ENCODE measurements at regions not wholly inside any gene's neighbourhood (a gene's known extent, or its start where the extent isn't known, plus 50 kb on each side); places are given as distances from the start of the nearest gene placed in this dataset.
"Not testable (repeated sequence)": the region's sequence is repeated elsewhere in the genome, so short reads cannot be mapped to it uniquely, and the experiment has no call there.

DNA sequence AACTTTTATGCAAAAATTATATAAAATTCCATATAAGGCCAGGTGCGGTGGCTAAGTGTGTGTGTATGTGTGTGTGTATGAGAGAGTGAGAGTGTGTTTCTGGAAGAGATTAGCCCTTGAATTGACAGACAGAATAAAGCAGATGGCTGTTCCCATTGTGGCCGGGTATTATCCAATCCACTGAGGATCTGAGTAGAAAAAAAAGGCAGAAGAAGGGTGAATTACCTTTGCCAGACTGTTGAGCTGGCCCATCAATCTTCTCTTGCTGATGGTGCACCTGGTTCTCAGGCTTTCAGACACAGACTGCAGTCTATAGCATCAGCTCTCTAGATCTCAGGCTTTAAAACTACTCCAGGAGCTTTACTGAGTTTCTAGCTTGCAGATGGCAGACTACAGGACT is 92.2 kb upstream of the SLIT2 start:
- intact Hi-C loops (cut with micrococcal nuclease; ENCODE audit: unreplicated experiment): no loop called here
- no peak overlapping the region for H3K27ac ChIP-seq
- H3K79me2 ChIP-seq (ENCODE audit: low read depth): no peaks in the 10 kb centered on the region
- H3K27me3 ChIP-seq (ENCODE audit: insufficient read depth, low read depth): no peaks in the 10 kb centered on the region
- H2AFZ ChIP-seq: no peak overlapping the region
- H3K4me1 ChIP-seq (replicated peaks; ENCODE audit: insufficient read depth): no peaks in the 10 kb centered on the region
- no peaks in the 10 kb centered on the region for H3K9me3 ChIP-seq (ENCODE audit: insufficient read depth, low read depth)
- no peak overlapping the region for H3K4me2 ChIP-seq
- POLR2A ChIA-PET (ENCODE audit: unreplicated experiment): no interaction called here
- H3K4me3 ChIP-seq: no peak overlapping the region
- no TSS peak for BruUV-seq (replicated peaks)
- CTCF ChIA-PET: no interaction called here
- no peaks in the 10 kb centered on the region for H3K9me2 ChIP-seq (ENCODE audit: insufficient read depth)
- H4K20me1 ChIP-seq (ENCODE audit: insufficient read depth): no peaks in the 10 kb centered on the region
- no peak for TF ChIP-seq EZH2 (IDR thresholded peaks at IDR 0.05; ENCODE audit: low read depth)
- TF ChIP-seq, protein P1, sequence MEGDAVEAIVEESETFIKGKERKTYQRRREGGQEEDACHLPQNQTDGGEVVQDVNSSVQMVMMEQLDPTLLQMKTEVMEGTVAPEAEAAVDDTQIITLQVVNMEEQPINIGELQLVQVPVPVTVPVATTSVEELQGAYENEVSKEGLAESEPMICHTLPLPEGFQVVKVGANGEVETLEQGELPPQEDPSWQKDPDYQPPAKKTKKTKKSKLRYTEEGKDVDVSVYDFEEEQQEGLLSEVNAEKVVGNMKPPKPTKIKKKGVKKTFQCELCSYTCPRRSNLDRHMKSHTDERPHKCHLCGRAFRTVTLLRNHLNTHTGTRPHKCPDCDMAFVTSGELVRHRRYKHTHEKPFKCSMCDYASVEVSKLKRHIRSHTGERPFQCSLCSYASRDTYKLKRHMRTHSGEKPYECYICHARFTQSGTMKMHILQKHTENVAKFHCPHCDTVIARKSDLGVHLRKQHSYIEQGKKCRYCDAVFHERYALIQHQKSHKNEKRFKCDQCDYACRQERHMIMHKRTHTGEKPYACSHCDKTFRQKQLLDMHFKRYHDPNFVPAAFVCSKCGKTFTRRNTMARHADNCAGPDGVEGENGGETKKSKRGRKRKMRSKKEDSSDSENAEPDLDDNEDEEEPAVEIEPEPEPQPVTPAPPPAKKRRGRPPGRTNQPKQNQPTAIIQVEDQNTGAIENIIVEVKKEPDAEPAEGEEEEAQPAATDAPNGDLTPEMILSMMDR (conservative IDR thresholded peaks at IDR 0.05): no peak
- H3K36me3 ChIP-seq (ENCODE audit: low read depth): no peaks in the 10 kb centered on the region
- H3F3A ChIP-seq (ENCODE audit: insufficient read depth, low read depth): no peaks in the 10 kb centered on the region
- no peak for DNase-seq

DNA sequence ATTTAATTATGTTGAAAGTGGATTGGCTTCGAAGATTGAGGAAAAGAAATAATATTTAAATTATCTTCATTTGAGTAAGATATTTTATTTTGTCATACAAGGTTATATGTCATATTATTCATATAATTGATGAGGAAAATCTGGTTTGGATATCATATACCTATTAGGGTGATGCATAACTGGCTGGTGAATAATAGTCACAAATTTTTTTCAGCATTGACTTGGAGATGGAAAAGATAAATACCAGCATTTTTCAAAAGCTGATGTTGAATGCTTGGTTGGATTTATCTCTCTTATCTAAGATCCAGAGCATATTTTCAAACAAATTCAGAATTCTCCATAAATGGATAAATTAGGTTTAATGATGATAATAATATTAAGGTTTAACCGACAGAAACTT is 93.5 kb upstream of the SLIT2 start:
- no peaks in the 10 kb centered on the region for H4K20me1 ChIP-seq (ENCODE audit: insufficient read depth)
- H3F3A ChIP-seq (ENCODE audit: insufficient read depth, low read depth): no peaks in the 10 kb centered on the region
- H3K9me2 ChIP-seq (ENCODE audit: insufficient read depth): no peaks in the 10 kb centered on the region
- no peak for TF ChIP-seq EZH2 (IDR thresholded peaks at IDR 0.05; ENCODE audit: low read depth)
- TF ChIP-seq, protein P1 (conservative IDR thresholded peaks at IDR 0.05): no peak
- no peak for DNase-seq
- no peaks in the 10 kb centered on the region for H3K4me1 ChIP-seq (replicated peaks; ENCODE audit: insufficient read depth)
- H2AFZ ChIP-seq: no peak overlapping the region
- H3K79me2 ChIP-seq (ENCODE audit: low read depth): no peaks in the 10 kb centered on the region
- no peaks in the 10 kb centered on the region for H3K27me3 ChIP-seq (ENCODE audit: insufficient read depth, low read depth)
- no peak overlapping the region for H3K4me2 ChIP-seq
- ChIA-PET CTCF (no interaction called here), POLR2A (ENCODE audit: unreplicated experiment) (no interaction called here)
- no TSS peak for BruUV-seq (replicated peaks)
- H3K27ac ChIP-seq: no peak overlapping the region
- no peak overlapping the region for H3K4me3 ChIP-seq
- intact Hi-C loops (cut with micrococcal nuclease; ENCODE audit: unreplicated experiment): no loop called here
- H3K36me3 ChIP-seq (ENCODE audit: low read depth): no peaks in the 10 kb centered on the region
- H3K9me3 ChIP-seq (ENCODE audit: insufficient read depth, low read depth): no peaks in the 10 kb centered on the region

DNA sequence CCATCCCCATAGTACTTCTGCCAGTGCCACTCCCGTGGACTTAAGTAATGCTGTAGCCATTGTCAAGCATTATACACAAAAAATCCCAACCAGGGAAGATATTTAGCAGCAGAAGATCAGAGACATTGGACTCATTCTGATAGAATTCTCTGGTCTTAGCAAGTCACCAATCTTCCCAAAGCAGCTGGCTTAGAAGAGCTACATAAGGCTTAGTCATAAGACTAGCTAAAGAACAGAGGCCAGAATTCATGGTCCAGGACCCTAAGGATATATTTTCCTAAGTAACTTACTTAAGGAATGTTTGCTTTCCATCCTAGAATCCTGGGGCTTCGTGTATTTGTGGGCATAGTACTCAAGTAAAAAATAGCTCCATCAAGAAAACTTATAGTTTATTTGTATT is 100.3 kb upstream of the SLIT2 start:
- Histone ChIP-seq H3K27ac (no peak overlapping the region), H3F3A (ENCODE audit: insufficient read depth, low read depth) (no peaks in the 10 kb centered on the region), H3K79me2 (ENCODE audit: low read depth) (no peaks in the 10 kb centered on the region), H4K20me1 (ENCODE audit: insufficient read depth) (no peaks in the 10 kb centered on the region), H3K9me3 (ENCODE audit: insufficient read depth, low read depth) (no peaks in the 10 kb centered on the region), H2AFZ (no peak overlapping the region), H3K4me1 (replicated peaks; ENCODE audit: insufficient read depth) (no peaks in the 10 kb centered on the region), H3K4me2 (no peak overlapping the region), H3K9me2 (ENCODE audit: insufficient read depth) (no peaks in the 10 kb centered on the region), H3K27me3 (ENCODE audit: insufficient read depth, low read depth) (no peaks in the 10 kb centered on the region), H3K4me3 (no peak overlapping the region), H3K36me3 (ENCODE audit: low read depth) (no peaks in the 10 kb centered on the region)
- POLR2A ChIA-PET (ENCODE audit: unreplicated experiment): interaction anchor here (0.6 kb wide), 1 partner anchor 832 kb away, joined by 4 read pairs; no protein-coding TSS in a partner anchor
- CTCF ChIA-PET: interaction anchor here (0.7 kb wide), 1 partner anchor 140 kb away, joined by 3 read pairs; no protein-coding TSS in a partner anchor
- BruUV-seq (replicated peaks): no TSS peak
- TF ChIP-seq, protein P1 (conservative IDR thresholded peaks at IDR 0.05): no peak
- no peak for TF ChIP-seq EZH2 (IDR thresholded peaks at IDR 0.05; ENCODE audit: low read depth)
- no peak for DNase-seq
- intact Hi-C loops (cut with micrococcal nuclease; ENCODE audit: unreplicated experiment): no loop called here

DNA sequence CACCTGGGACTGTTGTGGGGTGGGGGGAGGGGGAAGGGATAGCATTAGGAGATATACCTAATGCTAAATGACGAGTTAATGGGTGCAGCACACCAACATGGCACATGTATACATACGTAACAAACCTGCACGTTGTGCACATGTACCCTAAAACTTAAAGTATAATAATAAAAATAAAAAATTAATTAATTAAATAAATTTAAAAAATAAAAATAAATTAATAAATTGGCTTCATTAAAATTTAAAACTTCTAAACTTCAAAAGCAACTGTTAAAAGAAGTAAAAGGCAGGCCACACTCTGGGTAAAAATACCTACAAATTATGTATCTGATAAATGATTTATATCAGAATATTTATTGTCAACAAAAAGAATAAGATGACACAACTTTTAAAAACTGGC is 102.6 kb upstream of the SLIT2 start:
- H3K4me3 ChIP-seq; H3F3A ChIP-seq (ENCODE audit: insufficient read depth, low read depth); H3K79me2 ChIP-seq (ENCODE audit: low read depth); POLR2A ChIA-PET (ENCODE audit: unreplicated experiment); H3K4me1 ChIP-seq (replicated peaks; ENCODE audit: insufficient read depth); intact Hi-C loops (cut with micrococcal nuclease; ENCODE audit: unreplicated experiment); H3K4me2 ChIP-seq; H2AFZ ChIP-seq; H3K36me3 ChIP-seq (ENCODE audit: low read depth); DNase-seq; H3K27me3 ChIP-seq (ENCODE audit: insufficient read depth, low read depth); H3K9me3 ChIP-seq (ENCODE audit: insufficient read depth, low read depth); CTCF ChIA-PET; H4K20me1 ChIP-seq (ENCODE audit: insufficient read depth); H3K9me2 ChIP-seq (ENCODE audit: insufficient read depth); H3K27ac ChIP-seq; BruUV-seq (replicated peaks): not testable (repeated sequence)

All from PC-9 (cell line).